HCT116 (cell line): ENCODE measurements at regions not wholly inside any gene's neighbourhood (a gene's known extent, or its start where the extent isn't known, plus 50 kb on each side); places are given as distances from the start of the nearest gene placed in this dataset.

Source experiments
- ATAC-seq: fragments of 200-7000 bp; cut with Tn5 transposase; 2 replicates; pipeline ENCODE4 v1.9.1; 2020; ENCODE audit warnings: mild to moderate bottlenecking, moderate library complexity
- BruUV-seq: library from RNA; stranded (reverse); fragments of 400-500 nt; replicated peaks from 2 replicates; lab custom pipeline; 2021; lab: Mats Ljungman, UMichigan
- CTCF ChIA-PET: fragments of 300-600 bp; sonication (Branson Sonifier 250); formaldehyde crosslinking; loops from one replicate; lab custom pipeline; 2021; ENCODE audit warnings: antibody characterized with exemption; lab: Charles Lee
- POLR2A ChIA-PET: fragments of 300-600, 350-600 bp; sonication (Branson Sonifier 250); formaldehyde crosslinking; loops from one replicate; lab custom pipeline; 2021; ENCODE audit warnings: antibody characterized with exemption; lab: Charles Lee
- RAD21 ChIA-PET, 2 experiments: fragments of 300-600 bp; sonication (Branson Sonifier 250); formaldehyde crosslinking; loops; one replicate each; lab custom pipeline; 2023; ENCODE audit warnings: low total read pairs in 2 of 2; ENCODE audit not compliant: uncharacterized antibody in 2 of 2, unreplicated experiment in 2 of 2, low non-redundant PET in 1 of 2; lab: Charles Lee
- DNase-seq: peaks from one replicate; pipeline ENCODE4 v3.0.0-alpha.2; 2010; ENCODE audit warnings: low read depth, low spot score
- H2AFZ ChIP-seq: fragments of 200-600 bp; shearing (Covaris generic), sonication (generic); 2 replicates; pipeline ENCODE4 v1.6.1; 2017; ENCODE audit warnings: low read depth, mixed run types, mixed read lengths, antibody characterized with exemption, low read length; ENCODE audit not compliant: poor library complexity, severe bottlenecking
- H3K27ac ChIP-seq: 2 replicates; pipeline ENCODE4 v1.5.1; 2012; ENCODE audit warnings: low read depth, low read length
- H3K27me3 ChIP-seq: fragments of 200-600 bp; sonication (generic); 2 replicates; pipeline ENCODE4 v1.6.1; 2016; ENCODE audit warnings: mixed run types, low read length, mixed read lengths; ENCODE audit not compliant: insufficient read depth
- H3K36me3 ChIP-seq, 2 experiments: fragments of 200-500 bp in 1 of 2; fragments of 200-600 bp in 1 of 2; sonication (Bioruptor generic) in 1 of 2; sonication (generic) in 1 of 2; 2 replicates each; pipeline versions ENCODE4 v1.5.1 to v1.6.1; 2014 to 2016; ENCODE audit warnings: low read length in 2 of 2, inconsistent platforms in 1 of 2, mixed read lengths in 1 of 2, mixed run types in 1 of 2; ENCODE audit not compliant: insufficient read depth in 2 of 2, control insufficient read depth in 1 of 2
- H3K4me1 ChIP-seq, 2 experiments: fragments of 200-600 bp in 1 of 2; sonication (generic) in 1 of 2; 2 replicates each; pipeline versions ENCODE4 v1.5.1 to v1.6.1; 2012 to 2017; ENCODE audit warnings: low read length in 2 of 2, inconsistent platforms in 1 of 2, mild to moderate bottlenecking in 1 of 2, mixed read lengths in 1 of 2, mixed run types in 1 of 2, moderate library complexity in 1 of 2; ENCODE audit not compliant: insufficient read depth in 2 of 2, control insufficient read depth in 1 of 2
- H3K4me2 ChIP-seq: fragments of 200-600 bp; sonication (generic); 2 replicates; pipeline ENCODE4 v1.6.1; 2017; ENCODE audit warnings: mixed run types, low read length, mixed read lengths
- H3K4me3 ChIP-seq, 2 experiments: fragments of 200-600 bp in 1 of 2; sonication (generic) in 1 of 2; replicated peaks in 1 of 2; 2 replicates each; pipeline ENCODE4 v1.5.1; 2011 to 2016; ENCODE audit warnings: low read length in 2 of 2, control low read depth in 1 of 2, low read depth in 1 of 2, mild to moderate bottlenecking in 1 of 2, mixed read lengths in 1 of 2, mixed run types in 1 of 2
- H3K79me2 ChIP-seq: fragments of 200-600 bp; sonication (generic); 2 replicates; pipeline ENCODE4 v1.6.1; 2017; ENCODE audit warnings: mild to moderate bottlenecking, mixed run types, low read length, moderate library complexity, mixed read lengths; ENCODE audit not compliant: insufficient read depth
- H3K9ac ChIP-seq: fragments of 200-600 bp; sonication (generic); 2 replicates; pipeline ENCODE4 v1.6.1; 2016; ENCODE audit warnings: low read length, mixed read lengths
- H3K9me2 ChIP-seq: fragments of 200-600 bp; sonication (generic), shearing (Covaris generic); 2 replicates; pipeline ENCODE4 v1.6.1; 2017; ENCODE audit warnings: mixed run types, mild to moderate bottlenecking, moderate library complexity; ENCODE audit not compliant: insufficient read depth
- H3K9me3 ChIP-seq, 2 experiments: fragments of 200-500 bp in 1 of 2; fragments of 200-600 bp in 1 of 2; sonication (Bioruptor generic) in 1 of 2; sonication (generic) in 1 of 2; 2 replicates each; pipeline ENCODE4 v1.6.1; 2014 to 2017; ENCODE audit warnings: low read length in 2 of 2, mixed read lengths in 2 of 2, inconsistent platforms in 1 of 2, low read depth in 1 of 2, mild to moderate bottlenecking in 1 of 2, mixed run types in 1 of 2, moderate library complexity in 1 of 2; ENCODE audit not compliant: control insufficient read depth in 1 of 2, insufficient read depth in 1 of 2
- H4K20me1 ChIP-seq: fragments of 200-600 bp; sonication (generic), shearing (Covaris generic); 2 replicates; pipeline ENCODE4 v1.6.1; 2017; ENCODE audit warnings: mixed run types, mild to moderate bottlenecking, moderate library complexity; ENCODE audit not compliant: insufficient read depth
- CBX3 ChIP-seq: IDR thresholded peaks from 2 replicates; pipeline ENCODE4 v1.6.1; 2012; ENCODE audit warnings: low read depth
- CEBPB ChIP-seq: IDR thresholded peaks from 2 replicates; pipeline ENCODE4 v1.6.1; 2012; ENCODE audit warnings: low read depth
- CTCF ChIP-seq, 3 experiments: fragments of 200-600 bp in 1 of 3; sonication (generic) in 1 of 3; IDR thresholded peaks in 2 of 3; conservative IDR thresholded peaks in 1 of 3; 2 replicates each; pipeline ENCODE4 v1.5.1; 2012 to 2017; ENCODE audit warnings: low read depth in 2 of 3, low read length in 2 of 3, antibody characterized with exemption in 1 of 3, borderline replicate concordance in 1 of 3, control low read depth in 1 of 3, mild to moderate bottlenecking in 1 of 3, mixed read lengths in 1 of 3, mixed run types in 1 of 3, moderate library complexity in 1 of 3; ENCODE audit not compliant: insufficient read depth in 1 of 3
- EGR1 ChIP-seq: IDR thresholded peaks from 2 replicates; pipeline ENCODE4 v1.6.1; 2012; ENCODE audit warnings: low read depth
- ELF1 ChIP-seq: IDR thresholded peaks from 2 replicates; pipeline ENCODE4 v1.6.1; 2012; ENCODE audit warnings: low read depth, borderline replicate concordance
- EZH2 ChIP-seq: fragments of 200-600 bp; sonication (generic); IDR thresholded peaks from 2 replicates; pipeline ENCODE4 v1.6.1; 2017; ENCODE audit warnings: antibody characterized with exemption, mixed run types
- EZH2phosphoT487 ChIP-seq: fragments of 200-600 bp; IDR thresholded peaks from 2 replicates; pipeline ENCODE4 v1.6.1; 2018; ENCODE audit warnings: antibody characterized with exemption, borderline replicate concordance
- FOSL1 ChIP-seq: IDR thresholded peaks from 2 replicates; pipeline ENCODE4 v1.6.1; 2012; ENCODE audit warnings: low read depth
- MAX ChIP-seq: IDR thresholded peaks from 2 replicates; pipeline ENCODE4 v1.6.1; 2012
- POLR2AphosphoS5 ChIP-seq: IDR thresholded peaks from 2 replicates; pipeline ENCODE4 v1.6.1; 2011; ENCODE audit warnings: mild to moderate bottlenecking, low read depth, low read length, moderate library complexity
- SIN3A ChIP-seq: IDR thresholded peaks from 2 replicates; pipeline ENCODE4 v1.6.1; 2012; ENCODE audit warnings: low read depth
- SRF ChIP-seq: IDR thresholded peaks from 2 replicates; pipeline ENCODE4 v1.6.1; 2012; ENCODE audit warnings: low read depth
- TCF7L2 ChIP-seq: IDR thresholded peaks from 2 replicates; pipeline ENCODE4 v1.7.0; 2011; ENCODE audit warnings: borderline replicate concordance, inconsistent platforms; ENCODE audit not compliant: insufficient read depth, insufficient read length; ENCODE audit errors: extremely low read depth
- YY1 ChIP-seq: IDR thresholded peaks from 2 replicates; pipeline ENCODE4 v1.6.1; 2011; ENCODE audit warnings: low read length, low read depth, moderate library complexity, mild to moderate bottlenecking; ENCODE audit not compliant: insufficient replicate concordance; ENCODE audit errors: extremely low read depth
- ZBTB33 ChIP-seq: IDR thresholded peaks from 2 replicates; pipeline ENCODE4 v1.6.1; 2011; ENCODE audit warnings: mild to moderate bottlenecking, low read length, moderate library complexity; ENCODE audit not compliant: insufficient replicate concordance; ENCODE audit errors: extremely low read depth
- ZFX ChIP-seq: fragments of 450-650 bp; IDR thresholded peaks from 2 replicates; pipeline ENCODE4 v1.6.1; 2017
- ZNF274 ChIP-seq: fragments of 200-500 bp; sonication (Bioruptor generic); IDR thresholded peaks from 2 replicates; pipeline ENCODE4 v1.6.1; 2014; ENCODE audit warnings: mild to moderate bottlenecking, low read depth, low read length, inconsistent platforms
- intact Hi-C: fragments of 100-400 bp; cut with micrococcal nuclease; formaldehyde crosslinking; loops from 2 replicates; pipeline ENCODE4 v1.10.0; 2022

GRCh38 chr13:58879114-58879513 is 1247.6 kb downstream of the PCDH17 start:
- RAD21 ChIA-PET = no interaction called here
- no peaks in the 10 kb centered on the region for H3K27me3 ChIP-seq

GRCh38 chr13:58882516-58882915 is 1251.0 kb downstream of the PCDH17 start:
- TF ChIP-seq ZNF274 (no peak), CTCF (IDR thresholded peaks at IDR 0.05 in 2 of 3, conservative IDR thresholded peaks at IDR 0.05 in 1 of 3; ENCODE audit: borderline replicate concordance in 1 of 3, insufficient read depth in 1 of 3, low read depth in 2 of 3, low read length in 2 of 3) (no peak), TCF7L2 (no peak), POLR2AphosphoS5 (no peak), CEBPB (no peak), SIN3A (no peak), EZH2 (no peak), ELF1 (no peak), ZFX (no peak), EGR1 (no peak), CBX3 (no peak), FOSL1 (no peak), ZBTB33 (no peak), SRF (no peak), YY1 (no peak)
- Histone ChIP-seq H3K36me3 (no peaks in the 10 kb centered on the region; a peak in 1 of 4 replicates), H3K4me2 (no peak overlapping the region), H3K9ac (no peak overlapping the region), H3K79me2 (no peaks in the 10 kb centered on the region), H3K9me2 (no peaks in the 10 kb centered on the region), H3K4me1 (no peaks in the 10 kb centered on the region), H4K20me1 (no peaks in the 10 kb centered on the region), H3K4me3 (no peak overlapping the region), H3K27me3 (no peaks in the 10 kb centered on the region), H2AFZ (no peak overlapping the region), H3K27ac (no peak overlapping the region), H3K9me3 (peaks cover 13 to 25% of the 10 kb centered on the region in 2 experiments; a peak in 2 of 4 replicates)
- DNase-seq (no peak), ATAC-seq (no peak)
- ChIA-PET CTCF (no interaction called here), POLR2A (no interaction called here), RAD21 (no interaction called here)
- no TSS peak for BruUV-seq
- intact Hi-C loops = no loop called here

More at GRCh38 chr13:58879114-58879513, 1247.6 kb downstream of the PCDH17 start:
- Histone ChIP-seq H3K36me3 (no peaks in the 10 kb centered on the region; a peak in 1 of 4 replicates), H3K27ac (no peak overlapping the region), H4K20me1 (no peaks in the 10 kb centered on the region), H3K4me2 (no peak overlapping the region), H2AFZ (no peak overlapping the region), H3K4me3 (no peak overlapping the region), H3K9me2 (no peaks in the 10 kb centered on the region), H3K9ac (no peak overlapping the region), H3K4me1 (no peaks in the 10 kb centered on the region), H3K9me3 (peaks cover 10 to 43% of the 10 kb centered on the region in 2 experiments; a peak in 2 of 4 replicates), H3K79me2 (no peaks in the 10 kb centered on the region)
- no TSS peak for BruUV-seq
- TF ChIP-seq POLR2AphosphoS5 = no peak
- TF ChIP-seq MAX = no peak
- TF ChIP-seq ELF1 = no peak
- TF ChIP-seq EZH2phosphoT487 = no peak
- no peak for TF ChIP-seq FOSL1
- TF ChIP-seq ZFX = no peak
- no peak for DNase-seq
- ATAC-seq = no peak
- CTCF ChIA-PET = no interaction called here
- POLR2A ChIA-PET = no interaction called here
- intact Hi-C loops = no loop called here
